ENCODE measurements at regions not wholly inside any gene's neighbourhood (a gene's known extent, or its start where the extent isn't known, plus 50 kb on each side); places are given as distances from the start of the nearest gene placed in this dataset.

GRCh38 chr5:74510476-74511075 lies 130.0 kb downstream of the ENC1 start:
- intact Hi-C loops (cut with DNase I) = no loop called here
- Histone ChIP-seq H3K4me1 (peaks cover 9% of the 10 kb centered on the region), H3K27ac (no peak overlapping the region), H3K36me3 (ENCODE audit: insufficient read depth in 1 of 2, low read depth in 1 of 2) (no peaks in the 10 kb centered on the region), H3K9me3 (no peaks in the 10 kb centered on the region), H3K4me3 (no peak overlapping the region), H3K27me3 (ENCODE audit: insufficient read depth in 3 of 3, low read length in 2 of 3) (no peaks in the 10 kb centered on the region)
- TF ChIP-seq, protein P1, sequence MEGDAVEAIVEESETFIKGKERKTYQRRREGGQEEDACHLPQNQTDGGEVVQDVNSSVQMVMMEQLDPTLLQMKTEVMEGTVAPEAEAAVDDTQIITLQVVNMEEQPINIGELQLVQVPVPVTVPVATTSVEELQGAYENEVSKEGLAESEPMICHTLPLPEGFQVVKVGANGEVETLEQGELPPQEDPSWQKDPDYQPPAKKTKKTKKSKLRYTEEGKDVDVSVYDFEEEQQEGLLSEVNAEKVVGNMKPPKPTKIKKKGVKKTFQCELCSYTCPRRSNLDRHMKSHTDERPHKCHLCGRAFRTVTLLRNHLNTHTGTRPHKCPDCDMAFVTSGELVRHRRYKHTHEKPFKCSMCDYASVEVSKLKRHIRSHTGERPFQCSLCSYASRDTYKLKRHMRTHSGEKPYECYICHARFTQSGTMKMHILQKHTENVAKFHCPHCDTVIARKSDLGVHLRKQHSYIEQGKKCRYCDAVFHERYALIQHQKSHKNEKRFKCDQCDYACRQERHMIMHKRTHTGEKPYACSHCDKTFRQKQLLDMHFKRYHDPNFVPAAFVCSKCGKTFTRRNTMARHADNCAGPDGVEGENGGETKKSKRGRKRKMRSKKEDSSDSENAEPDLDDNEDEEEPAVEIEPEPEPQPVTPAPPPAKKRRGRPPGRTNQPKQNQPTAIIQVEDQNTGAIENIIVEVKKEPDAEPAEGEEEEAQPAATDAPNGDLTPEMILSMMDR (IDR thresholded peaks at IDR 0.05) = no peak
- no peak for DNase-seq
- ATAC-seq = no peak
- WGBS, 3 donors = 68 to 87% (median 74%) methylated on average over 1 of the region's 1 CpG

DNA sequence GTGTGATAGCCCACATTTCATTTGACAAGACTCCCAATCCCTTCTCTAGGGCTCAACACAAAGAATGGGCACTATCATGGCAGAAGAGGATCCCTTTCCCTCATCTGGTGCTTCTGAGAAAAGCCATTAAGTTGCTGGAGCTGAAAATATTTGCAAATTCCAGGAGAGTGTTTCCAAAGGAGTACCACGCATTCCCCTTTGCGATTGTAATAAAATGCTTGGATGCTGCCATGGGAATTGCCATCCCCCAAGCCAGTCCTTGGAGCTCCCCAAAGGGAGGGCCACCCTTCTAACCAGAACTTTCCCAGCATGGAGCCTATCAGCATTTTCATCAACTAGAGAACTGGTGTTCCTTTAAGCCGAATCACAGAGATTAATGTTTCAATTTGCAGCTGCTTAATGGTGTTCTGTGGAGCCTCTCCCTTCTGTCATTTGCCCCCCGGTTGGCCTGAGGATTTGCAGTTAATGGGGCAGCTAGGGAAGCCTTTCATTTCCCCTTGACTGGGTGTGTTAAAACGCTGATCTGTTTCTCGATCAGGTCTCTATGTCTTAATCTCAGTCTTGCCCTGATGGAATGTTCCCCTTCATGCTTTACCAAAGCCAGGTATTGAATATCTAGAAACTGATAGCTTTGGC lies 133.0 kb downstream of the ENC1 start:
- 35 to 56% (median 48%) methylated on average over 6 of the region's 6 CpGs for WGBS, 3 donors
- intact Hi-C loops (cut with DNase I) = no loop called here

DNA sequence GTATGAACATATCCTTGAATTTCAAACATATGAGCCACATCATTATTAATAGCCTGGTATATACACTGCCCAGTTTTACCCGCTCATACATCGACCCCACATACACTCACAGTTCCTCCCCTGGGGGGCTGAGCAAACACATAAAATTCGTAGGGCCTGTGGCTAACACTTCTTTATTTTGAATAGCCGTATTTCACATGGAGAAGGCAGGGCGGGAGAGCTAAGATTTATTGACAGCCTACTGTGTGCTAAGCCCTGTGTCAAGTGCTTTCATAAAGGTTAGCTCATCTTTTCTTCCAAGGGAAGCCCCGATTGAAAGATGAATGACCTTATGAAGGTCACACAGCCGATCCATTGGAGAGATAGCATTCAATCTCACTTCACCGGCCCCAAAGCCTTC lies 134.4 kb downstream of the ENC1 start:
- H3K4me1 ChIP-seq = peaks cover 9% of the 10 kb centered on the region
- no peak for DNase-seq
- H3K4me3 ChIP-seq = no peak overlapping the region
- WGBS, 3 donors = 80 to 89% (median 88%) methylated on average over 8 of the region's 8 CpGs
- ATAC-seq = no peak
- no peak overlapping the region for H3K27ac ChIP-seq
- TF ChIP-seq, protein P1 (IDR thresholded peaks at IDR 0.05) = no peak
- no peaks in the 10 kb centered on the region for H3K36me3 ChIP-seq (ENCODE audit: insufficient read depth in 1 of 2, low read depth in 1 of 2)
- intact Hi-C loops (cut with DNase I) = no loop called here
- no peaks in the 10 kb centered on the region for H3K27me3 ChIP-seq (ENCODE audit: insufficient read depth in 3 of 3, low read length in 2 of 3)
- no peaks in the 10 kb centered on the region for H3K9me3 ChIP-seq

More for the DNA sequence above, 133.0 kb downstream of the ENC1 start:
- TF ChIP-seq, protein P1 (IDR thresholded peaks at IDR 0.05) = no peak
- no peak for DNase-seq
- Histone ChIP-seq H3K4me3 (no peak overlapping the region), H3K4me1 (peaks cover 9% of the 10 kb centered on the region), H3K27me3 (ENCODE audit: insufficient read depth in 3 of 3, low read length in 2 of 3) (no peaks in the 10 kb centered on the region), H3K9me3 (no peaks in the 10 kb centered on the region), H3K36me3 (ENCODE audit: insufficient read depth in 1 of 2, low read depth in 1 of 2) (no peaks in the 10 kb centered on the region), H3K27ac (no peak overlapping the region)
- peak in 1 of 4 donors; percentile 35 for ATAC-seq

DNA sequence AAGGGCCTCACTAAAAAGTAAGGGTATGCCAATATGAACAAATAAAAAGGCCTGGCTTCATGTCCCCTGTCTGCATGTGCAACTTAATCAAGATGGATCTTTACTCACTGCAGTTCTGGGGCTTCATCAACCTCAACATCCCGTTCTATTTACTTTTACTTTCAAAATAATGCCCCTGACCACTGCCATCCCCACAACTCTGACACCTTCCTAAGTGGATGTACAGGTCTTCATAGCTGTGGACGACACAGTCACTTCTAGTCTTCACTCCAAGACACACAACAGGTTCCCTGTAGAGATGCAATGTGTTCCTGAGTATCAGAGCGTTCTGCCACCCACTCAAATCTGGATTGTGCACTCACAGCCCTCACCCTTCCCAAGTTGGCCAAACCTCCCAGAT lies 136.1 kb downstream of the ENC1 start:
- TF ChIP-seq, protein P1 (IDR thresholded peaks at IDR 0.05) = no peak
- Histone ChIP-seq H3K27ac (no peak overlapping the region), H3K4me3 (no peak overlapping the region), H3K27me3 (ENCODE audit: insufficient read depth in 3 of 3, low read length in 2 of 3) (no peaks in the 10 kb centered on the region), H3K4me1 (peaks cover 9% of the 10 kb centered on the region), H3K9me3 (no peaks in the 10 kb centered on the region), H3K36me3 (ENCODE audit: insufficient read depth in 1 of 2, low read depth in 1 of 2) (no peaks in the 10 kb centered on the region)
- WGBS, 3 donors = 94 to 97% (median 94%) methylated on average over 3 of the region's 3 CpGs
- no peak for DNase-seq
- intact Hi-C loops (cut with DNase I) = no loop called here
- ATAC-seq = no peak
